ENCODE measurements at regions not wholly inside any gene's neighbourhood (a gene's known extent, or its start where the extent isn't known, plus 50 kb on each side); places are given as distances from the start of the nearest gene placed in this dataset.

DNA sequence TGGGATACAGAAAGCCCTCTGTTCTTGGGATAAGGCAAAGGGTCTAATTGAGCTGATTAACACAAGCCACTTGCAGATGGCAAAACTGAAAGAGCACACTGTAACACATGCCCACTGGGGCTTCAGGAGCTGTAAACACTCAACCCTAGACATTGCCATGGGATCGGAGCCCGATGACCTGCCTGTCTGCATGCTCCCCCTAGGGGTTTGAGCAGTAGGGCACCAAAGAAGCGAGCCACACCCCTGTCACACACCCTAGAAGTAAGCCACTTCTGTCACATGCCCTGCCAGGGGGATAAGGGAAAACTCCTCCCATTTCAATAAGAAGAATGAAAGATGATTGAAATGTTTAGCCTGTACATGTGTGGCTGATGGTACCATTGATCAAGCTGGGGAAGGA is 81.3 kb upstream of the IRX6 start:
- TF ChIP-seq, protein P1, sequence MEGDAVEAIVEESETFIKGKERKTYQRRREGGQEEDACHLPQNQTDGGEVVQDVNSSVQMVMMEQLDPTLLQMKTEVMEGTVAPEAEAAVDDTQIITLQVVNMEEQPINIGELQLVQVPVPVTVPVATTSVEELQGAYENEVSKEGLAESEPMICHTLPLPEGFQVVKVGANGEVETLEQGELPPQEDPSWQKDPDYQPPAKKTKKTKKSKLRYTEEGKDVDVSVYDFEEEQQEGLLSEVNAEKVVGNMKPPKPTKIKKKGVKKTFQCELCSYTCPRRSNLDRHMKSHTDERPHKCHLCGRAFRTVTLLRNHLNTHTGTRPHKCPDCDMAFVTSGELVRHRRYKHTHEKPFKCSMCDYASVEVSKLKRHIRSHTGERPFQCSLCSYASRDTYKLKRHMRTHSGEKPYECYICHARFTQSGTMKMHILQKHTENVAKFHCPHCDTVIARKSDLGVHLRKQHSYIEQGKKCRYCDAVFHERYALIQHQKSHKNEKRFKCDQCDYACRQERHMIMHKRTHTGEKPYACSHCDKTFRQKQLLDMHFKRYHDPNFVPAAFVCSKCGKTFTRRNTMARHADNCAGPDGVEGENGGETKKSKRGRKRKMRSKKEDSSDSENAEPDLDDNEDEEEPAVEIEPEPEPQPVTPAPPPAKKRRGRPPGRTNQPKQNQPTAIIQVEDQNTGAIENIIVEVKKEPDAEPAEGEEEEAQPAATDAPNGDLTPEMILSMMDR (conservative IDR thresholded peaks at IDR 0.05): no peak
- TF ChIP-seq EZH2 (IDR thresholded peaks at IDR 0.05; ENCODE audit: low read depth): no peak
